C1 segment of cervical spinal cord (tissue), 14 donors: ENCODE measurements at regions not wholly inside any gene's neighbourhood (a gene's known extent, or its start where the extent isn't known, plus 50 kb on each side); places are given as distances from the start of the nearest gene placed in this dataset.

Experiments used
- DNase-seq, 14 donors: peaks; one replicate each; lab custom pipeline; 2025; lab: John Stamatoyannopoulos, UW

DNA sequence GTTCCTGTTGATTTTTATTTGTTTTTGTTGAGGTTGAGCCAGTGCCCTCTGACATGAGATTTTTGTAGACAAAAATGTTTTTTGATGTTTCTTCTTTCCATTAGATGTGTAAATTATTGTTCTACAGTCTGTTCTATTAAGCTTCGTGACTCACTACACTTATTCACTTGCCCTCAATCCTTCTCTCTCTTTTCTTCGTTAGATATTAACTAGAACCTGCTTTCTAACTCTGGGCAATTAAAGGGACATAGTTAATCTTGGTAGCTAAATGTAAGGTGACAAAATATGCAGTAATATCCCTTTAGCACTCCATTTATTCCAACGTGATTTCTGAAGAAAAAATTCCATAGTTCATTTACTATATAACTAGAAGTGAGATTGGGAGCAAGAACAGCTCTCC is 333.9 kb downstream of the PDHA2 start:
- DNase-seq, result no peak

DNA sequence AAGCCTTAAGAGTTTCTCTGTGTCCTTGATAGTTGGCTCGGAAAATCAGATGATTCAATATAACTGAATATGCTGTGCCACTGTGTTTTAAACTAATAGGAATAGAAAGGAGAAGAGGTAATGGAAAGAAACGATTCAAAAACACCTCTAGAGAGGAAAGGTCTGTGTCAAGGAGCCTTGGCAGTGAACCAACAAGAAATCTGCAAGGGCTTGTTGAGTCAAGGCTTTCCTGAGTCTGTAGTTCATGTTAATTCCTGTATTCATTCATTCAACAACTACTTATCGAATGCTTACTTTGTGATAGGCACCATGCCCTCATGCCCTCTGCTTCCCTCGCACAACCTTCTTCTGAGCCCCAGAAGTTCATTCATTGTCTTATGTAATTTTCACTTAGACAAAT is 336.0 kb downstream of the PDHA2 start:
- DNase-seq, result no peak

DNA sequence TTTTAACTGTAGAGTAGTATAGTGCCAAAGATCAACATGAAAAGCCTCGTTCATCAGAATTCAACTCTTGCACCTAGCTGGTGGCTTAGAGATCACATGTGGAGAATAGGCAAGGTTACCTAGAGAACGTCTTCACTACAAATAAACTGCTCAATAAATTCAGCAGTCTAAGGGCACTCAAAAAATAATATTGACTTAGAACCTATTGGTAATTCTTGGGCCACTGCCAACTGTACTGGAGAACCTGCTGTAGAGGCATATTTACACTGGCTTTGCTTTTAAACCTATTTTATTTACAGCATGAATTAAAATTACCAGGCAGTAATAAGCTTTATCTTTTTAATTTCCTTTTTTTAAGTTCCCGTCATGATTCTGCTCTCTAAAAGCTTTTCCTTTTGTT is 343.7 kb downstream of the PDHA2 start:
- DNase-seq, result no peak

DNA sequence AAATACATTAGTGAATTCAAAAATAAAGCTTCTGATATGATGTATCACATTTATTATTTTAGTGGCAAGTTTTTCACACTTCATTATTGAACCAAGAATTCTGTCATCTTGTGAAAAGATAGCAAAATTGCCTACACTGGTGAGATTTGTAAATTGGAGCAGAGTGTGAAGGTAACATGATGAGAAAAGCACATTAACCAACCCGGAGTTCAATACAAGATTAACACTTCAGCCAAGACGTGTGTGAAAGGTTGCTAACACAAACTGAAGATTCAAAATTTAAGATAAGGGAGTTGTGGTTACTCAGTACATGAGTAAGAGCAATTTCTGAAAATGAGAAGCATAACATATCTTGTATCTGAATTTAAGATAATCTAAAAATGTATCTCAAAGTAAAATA is 346.7 kb downstream of the PDHA2 start:
- no peak for DNase-seq

DNA sequence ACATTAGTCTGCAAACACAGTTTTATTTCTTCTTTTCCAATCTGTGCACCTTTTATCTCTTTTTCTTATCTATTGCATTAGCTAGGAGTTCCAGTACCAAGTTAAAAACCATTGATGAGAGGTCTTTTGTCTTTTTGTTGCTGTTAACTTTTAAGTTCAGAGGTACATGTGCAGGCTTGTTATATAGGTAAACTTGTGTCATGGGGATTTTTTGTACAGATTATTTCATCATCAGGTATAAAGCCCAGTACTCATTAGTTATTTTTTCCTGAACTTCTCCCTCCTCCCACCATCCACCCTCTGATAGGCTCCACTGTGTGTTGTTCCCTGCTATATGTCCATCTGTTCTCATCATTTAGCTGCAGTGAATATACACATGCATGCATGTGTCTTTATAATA is 349.9 kb downstream of the PDHA2 start:
- DNase-seq, result no peak

DNA sequence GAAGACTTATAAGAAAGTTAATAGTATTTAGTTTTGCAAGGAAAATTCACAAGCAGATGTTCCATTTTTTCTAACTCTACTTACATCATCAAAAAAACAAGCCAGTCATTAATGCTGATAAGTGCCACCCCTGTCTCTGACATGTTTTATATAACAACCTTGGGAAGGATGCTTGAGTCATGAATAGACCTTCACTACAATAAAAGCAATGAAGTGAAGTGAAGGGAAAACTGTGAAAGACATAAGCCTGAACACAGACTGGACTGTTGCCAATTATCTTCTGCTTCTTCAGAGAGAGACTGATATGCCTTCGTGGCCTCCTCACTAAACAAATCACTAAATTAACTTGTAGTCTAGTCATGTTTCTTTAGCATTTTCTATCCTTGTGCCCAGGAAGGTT is 353.2 kb downstream of the PDHA2 start:
- no peak for DNase-seq

DNA sequence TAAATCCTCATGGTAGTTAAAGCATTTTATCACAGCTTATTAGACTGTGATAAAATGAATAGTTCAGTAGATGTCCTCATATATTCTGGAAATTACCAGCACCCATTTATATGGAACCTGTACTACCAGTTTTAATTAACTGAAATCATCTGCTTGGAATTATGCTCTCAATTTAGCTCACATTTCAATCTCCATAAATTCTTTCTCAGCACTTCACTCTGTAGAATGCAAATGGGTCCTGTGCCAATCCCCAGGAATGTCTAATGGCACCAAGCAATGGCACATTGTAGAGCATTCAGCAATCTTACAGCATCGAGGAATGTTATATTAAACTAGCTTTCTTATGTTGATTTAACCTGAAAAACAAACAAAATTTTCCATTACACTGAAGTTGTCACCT is 355.1 kb downstream of the PDHA2 start:
- no peak for DNase-seq

DNA sequence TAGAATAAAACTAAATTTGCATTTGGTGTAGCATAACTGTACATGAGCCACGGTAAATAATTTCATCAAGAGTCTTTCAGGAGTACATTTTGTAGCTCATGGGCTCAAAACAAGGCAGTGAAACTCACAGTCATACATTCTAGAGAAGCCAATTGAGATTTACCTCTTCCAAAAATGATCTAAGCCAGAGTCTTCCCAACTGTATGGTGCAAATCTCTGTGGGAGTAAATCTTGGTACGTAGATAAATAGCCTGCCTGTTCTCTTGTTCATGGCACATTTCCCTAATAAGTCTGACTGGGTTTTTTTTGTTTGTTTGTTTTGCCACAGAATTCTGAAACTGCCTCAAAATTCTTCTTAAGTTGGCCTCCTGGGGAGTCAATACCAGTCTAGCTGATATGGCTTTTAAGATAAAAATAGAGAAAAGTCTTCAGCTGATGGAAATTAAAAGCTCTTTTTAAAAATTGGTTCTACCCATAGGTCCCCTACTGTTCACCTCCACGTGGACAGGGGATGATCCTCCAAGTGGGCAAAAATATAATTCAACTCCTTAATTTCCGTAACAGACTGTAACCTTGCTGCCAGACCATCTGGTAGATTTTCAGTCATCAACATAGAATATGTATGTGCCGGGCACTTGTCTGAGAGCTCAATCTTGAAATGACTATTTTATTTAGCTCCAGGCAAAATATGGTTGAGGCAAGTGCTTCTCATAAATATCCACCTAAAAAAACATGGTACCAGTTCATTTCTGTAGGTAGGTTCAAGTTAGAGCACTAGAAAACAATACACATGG is 365.4 kb downstream of the PDHA2 start:
- no peak for DNase-seq

DNA sequence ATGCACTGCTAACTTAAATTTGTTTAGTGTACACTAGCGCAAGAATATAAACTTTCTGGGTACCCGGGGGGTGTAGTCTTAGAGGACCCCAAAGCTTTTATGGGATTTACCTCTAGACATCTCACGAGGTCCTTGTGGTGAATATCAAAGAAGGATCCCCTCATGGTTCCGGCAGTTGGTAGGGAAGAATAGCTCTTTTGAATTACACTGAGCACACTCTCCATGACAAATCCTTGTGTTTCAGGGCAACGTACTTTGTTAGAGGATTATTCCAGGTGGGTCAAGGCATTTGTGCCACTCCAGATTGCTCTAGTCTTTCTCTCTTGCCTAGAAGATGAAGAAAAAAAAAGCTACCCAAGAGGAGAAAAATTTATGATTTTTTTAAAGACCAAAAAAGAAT is 387.6 kb downstream of the PDHA2 start:
- DNase-seq, result no peak

DNA sequence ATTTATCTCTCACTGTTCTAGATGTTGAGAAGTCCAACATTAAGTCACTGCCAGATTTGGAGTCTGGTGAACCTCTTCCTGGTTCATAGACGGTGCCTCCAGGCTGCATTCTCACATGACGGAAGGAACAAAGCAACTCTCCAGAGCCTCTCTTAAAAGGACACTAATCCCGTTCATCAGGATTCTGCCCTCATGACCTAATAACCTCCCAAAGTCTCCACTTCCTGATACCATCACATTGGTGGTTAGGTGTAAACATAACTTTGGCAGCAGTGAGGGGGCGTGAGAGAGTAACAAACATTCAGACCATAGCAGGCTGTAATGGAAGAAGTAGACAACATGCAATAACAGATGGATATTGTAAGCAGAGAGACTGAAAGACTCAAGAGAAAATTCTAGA is 388.6 kb downstream of the PDHA2 start:
- DNase-seq, result no peak

DNA sequence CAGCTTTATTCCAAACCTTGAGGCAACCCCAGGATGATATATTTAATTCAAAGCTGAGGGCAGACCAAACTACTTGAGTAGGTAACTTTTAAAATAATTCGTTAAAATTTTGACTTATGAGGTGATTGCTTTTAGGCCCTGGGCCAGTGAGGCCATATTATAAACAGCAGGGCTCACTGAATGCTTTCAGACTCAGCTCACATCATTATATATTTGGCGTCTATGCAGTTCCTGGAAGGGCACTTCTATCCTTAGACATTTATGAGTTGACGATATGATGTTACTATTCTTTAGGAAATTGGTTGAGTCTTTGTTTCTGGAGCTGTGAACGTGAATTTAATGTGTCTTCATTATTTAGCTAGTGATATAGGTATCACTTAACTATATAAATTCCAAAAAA is 400.1 kb downstream of the PDHA2 start:
- no peak for DNase-seq

DNA sequence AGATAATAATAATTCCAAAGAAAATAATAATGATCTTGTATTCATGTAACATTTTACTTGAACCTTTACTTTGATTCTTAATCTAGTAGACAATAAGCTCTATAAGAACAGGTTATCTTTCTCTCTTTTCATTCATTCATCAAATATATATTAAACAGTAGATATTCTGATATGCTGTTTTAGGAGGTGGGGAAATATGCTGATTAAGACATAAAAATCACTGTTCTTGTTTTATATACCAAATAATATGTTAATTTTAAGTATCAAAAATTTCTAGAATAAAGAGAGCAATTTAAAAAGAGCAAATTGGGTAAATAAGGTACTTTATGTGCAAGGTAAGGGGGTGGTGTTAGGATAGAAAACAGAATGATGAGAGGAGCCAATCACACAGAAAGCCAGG is 401.9 kb downstream of the PDHA2 start:
- DNase-seq, result no peak

DNA sequence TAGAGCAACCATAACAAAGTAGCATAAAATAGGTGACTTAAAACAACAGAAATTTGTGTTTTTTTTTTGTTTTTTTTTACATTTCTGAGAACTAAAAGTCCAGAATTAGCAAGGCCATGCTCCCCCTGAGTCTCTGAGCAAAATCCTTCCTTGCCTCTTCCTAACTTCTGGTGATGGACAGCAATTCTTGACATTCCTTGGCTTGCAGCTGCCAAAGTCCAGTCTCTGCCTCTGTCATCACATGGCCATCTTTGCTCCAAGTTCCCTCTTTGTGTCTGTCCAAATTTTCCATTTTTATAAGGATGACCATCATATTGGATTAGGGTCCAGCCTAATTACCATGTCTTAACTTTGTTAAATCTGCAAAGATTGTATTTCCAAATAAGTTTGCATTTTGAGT is 407.2 kb downstream of the PDHA2 start:
- DNase-seq, result no peak

DNA sequence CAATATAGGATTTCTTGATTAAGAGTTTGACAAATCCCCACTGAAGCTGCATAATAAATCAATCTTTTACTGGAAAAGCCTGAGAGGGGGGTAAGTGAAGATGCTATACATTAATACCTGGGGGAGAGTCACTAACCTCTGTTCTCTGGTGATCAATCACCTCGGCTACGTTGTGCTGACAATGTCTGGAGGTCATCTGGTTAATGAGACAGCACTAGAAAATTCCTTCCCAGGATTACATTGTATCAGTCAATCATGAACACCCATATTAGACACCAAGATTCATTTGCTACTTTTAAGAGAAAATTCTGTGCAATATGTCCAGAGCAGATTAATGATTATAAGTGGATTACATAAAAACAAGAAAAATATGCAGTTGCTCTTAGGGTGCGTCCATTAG is 408.3 kb downstream of the PDHA2 start:
- no peak for DNase-seq

DNA sequence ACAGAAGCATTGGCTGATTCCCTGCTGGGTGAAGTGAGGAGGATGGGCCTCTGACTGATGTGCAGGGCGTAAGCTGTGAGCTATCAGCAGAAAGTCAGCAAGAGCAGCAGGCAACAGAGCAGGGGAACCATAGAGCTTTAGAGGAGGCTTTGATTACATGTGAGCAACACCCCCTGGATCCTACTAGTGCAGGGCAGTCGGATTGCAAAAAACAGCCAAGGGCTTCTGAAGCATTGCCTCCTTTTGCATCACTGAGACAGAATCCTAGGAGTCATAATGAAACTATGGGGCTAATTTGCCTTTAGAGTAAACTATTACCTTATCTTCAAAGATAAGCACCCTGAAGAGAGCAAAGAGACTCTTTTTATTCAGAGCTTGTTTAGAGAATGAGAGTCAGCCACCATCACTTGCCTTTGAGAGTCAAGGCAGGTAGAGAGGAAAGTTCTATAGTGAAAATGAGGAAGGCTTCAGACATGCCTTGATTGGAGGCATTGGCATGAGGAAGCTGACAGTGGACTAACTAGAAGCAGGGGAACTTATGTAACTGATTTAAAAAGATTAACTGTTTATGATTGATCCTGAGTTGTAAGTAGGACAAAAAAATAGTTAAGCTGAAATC is 420.3 kb downstream of the PDHA2 start:
- DNase-seq, result no peak

DNA sequence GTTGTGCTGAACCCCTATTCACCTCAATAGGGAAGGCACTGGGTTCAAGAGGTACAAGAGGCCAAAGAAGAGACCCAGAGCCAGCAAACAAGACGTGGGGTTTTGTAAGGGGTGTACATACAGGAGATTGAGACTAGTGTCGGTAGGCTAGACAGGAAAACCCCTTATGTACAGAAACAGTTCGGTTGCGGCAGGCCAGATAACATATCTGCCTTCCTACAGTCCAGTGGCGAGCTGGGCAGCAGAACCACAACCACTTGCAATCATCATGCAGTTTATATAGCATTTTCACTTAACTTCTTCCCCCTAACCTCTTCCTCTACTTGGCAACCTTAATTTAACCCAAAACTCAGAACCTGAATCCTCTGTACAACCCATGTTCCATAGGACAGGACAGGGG is 422.2 kb downstream of the PDHA2 start:
- no peak for DNase-seq

DNA sequence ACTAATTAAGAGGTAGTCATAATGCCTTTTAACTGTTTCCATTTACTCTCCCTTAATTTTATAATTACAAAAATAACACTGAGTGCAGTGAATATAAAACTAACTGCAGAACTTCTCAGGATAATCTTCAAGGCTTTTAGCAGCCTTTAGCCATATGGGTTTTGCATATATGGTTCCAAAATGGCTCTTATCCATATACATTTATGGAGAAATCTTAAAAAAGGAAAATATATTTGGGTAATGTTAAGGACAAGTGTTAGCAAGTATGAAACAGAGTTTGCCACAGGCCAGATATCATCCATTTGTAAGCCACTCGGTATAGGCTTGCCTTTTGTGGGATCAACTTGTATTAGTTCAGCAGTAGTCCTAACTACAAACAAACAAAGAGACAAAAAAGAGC is 423.4 kb downstream of the PDHA2 start:
- no peak for DNase-seq

DNA sequence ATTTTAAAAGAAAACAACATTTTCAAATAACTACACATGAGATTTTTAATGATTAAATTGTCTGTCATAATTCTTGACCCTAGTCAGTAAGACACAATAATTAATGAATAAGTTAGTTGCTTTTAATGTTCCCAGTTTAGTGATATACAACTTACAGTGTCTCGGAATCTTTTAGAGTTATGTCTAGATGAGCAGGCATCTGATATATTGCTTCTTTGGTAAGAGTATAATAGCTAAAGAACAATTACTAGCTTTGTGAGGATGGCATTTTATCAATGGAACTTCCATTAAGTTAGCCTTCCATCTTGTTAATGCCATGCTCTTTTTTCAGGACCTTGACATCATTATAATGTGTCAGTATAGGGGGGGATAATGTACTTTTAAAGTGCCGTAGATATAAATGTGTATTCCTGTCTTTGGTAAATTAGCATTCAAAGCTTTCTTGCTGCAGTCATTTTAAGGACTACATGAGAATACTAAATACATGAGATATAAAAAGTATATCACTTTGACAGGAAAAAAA is 425.1 kb downstream of the PDHA2 start:
- no peak for DNase-seq

DNA sequence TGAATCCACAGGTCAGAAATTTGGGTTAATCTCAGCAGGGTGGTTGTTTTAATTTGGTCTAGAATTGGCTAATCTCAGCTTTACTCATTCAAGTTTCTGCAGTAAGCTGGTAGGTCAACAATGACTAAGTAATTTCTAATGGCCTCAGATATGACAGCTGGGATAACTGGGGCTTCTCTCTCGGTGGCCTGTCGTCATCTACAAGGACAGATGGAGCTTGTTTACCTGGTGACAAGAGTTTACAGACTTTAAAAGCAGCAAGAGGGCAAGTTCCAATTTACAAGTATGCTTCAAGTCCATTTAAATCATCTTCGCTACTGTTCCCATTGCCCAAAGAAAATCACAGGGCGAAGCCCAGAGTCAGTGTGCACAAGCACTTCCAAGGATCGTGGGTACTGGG is 453.9 kb downstream of the PDHA2 start:
- no peak for DNase-seq

DNA sequence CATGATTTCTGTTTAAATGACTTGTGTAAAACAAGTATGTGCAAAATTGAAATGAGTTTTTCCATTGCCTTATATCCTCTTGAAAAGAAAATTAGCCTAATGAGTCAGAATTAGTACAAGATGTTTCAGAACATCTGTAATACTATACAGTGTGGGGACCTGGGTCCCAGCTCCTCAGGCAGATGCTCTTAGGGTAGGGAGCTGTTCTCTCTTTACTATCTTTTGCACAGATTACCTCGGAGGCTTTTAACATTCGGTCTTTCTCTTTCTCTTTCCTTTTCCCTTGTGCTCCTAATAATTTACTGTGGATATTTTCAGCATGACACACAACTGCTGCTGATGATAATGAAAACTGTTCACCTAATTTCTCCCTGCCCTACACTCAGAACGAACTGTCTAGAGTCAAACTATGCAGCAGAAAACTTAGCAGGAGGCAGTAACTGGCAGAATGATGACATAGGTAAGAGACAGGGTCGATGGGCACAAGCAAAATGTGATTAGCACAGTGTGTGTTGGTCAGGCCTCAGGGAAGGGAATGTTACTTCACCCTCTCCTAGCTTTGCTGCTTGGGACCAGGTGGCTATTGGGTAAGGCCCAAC is 455.3 kb downstream of the PDHA2 start:
- DNase-seq, result no peak

DNA sequence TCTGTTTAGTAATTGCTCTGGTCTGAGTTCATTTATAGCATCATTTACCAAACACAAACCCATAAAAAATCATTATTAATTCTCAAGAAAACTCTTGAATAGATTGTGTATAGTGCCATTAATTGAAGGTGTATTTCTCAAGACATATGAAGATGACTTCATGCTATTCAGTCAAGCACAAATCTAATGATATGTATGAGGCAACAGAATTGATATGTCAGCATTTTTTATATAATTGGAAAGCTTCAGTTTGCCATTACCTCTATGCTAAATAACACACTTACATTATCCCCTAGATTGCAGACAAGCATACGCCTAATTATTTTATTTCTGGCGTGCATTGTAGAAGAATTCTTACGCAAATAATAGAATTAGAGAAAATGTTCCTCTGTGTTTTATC is 461.8 kb downstream of the PDHA2 start:
- DNase-seq, result no peak

DNA sequence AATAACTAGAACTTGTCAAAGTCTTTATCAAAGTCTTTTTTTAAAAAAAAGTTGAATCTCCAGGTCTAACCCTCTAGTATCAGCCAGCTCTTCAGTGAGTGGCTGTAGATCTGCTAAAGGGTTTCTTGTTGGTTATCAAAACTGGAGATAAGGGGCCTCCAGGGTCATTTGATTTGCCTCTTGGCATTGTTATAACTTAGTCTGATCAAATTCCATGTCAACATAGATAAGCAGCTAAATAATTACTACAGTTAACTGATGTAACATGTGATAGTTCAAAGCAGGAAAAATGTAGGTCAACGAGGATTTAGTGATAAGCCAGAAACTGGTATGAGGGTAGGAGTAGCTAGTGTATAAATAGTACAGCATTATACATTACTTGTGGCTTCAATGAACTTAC is 465.1 kb downstream of the PDHA2 start:
- DNase-seq, result no peak

DNA sequence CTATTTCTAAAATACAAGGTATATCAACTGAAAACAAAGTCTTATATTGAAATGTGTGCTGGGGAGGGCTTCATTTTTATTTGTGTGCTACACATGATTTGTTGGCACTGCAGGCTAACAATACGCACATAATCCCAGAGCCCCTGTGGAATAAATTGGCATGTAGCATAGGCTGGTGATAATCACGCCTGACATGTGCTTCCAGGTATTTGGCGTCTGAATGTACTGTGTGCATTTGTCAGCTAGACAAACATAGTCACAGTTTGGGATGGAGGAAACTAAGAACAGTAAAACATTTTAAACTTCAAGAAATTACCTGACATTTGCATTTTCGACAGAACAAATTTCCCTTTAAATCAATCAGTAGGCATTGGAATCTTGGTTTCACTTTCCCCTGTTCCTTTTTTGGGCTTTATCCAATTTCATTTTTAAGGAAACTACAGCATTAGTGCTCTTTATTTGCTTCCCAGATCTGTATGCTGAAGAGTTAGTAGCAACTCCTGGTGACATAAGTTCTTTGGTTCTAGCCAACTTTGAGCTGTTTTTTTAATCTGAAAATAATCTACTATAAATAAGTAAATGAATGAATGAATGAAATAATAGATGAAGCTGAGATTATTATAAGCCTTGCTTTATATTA is 472.3 kb downstream of the PDHA2 start:
- no peak for DNase-seq
